Vagina (tissue), 2 donors: ENCODE measurements at regions not wholly inside any gene's neighbourhood (a gene's known extent, or its start where the extent isn't known, plus 50 kb on each side); places are given as distances from the start of the nearest gene placed in this dataset.

ENCODE experiments used
- DNase-seq, 2 donors: peaks; one replicate each; pipeline ENCODE4 v3.0.0-alpha.2; 2017; ENCODE audit errors: extremely low spot score in 2 of 2
- H3K27ac ChIP-seq: fragments of 200-600 bp; sonication (generic); one replicate; pipeline ENCODE4 v1.5.1; 2019
- H3K27me3 ChIP-seq: fragments of 200-600 bp; sonication (generic); one replicate; pipeline ENCODE4 v1.5.1; 2019
- H3K36me3 ChIP-seq, 2 donors: fragments of 200-600 bp; sonication (generic); one replicate each; pipeline ENCODE4 v1.5.1; 2017 to 2019
- H3K4me1 ChIP-seq: fragments of 200-600 bp; sonication (generic); one replicate; pipeline ENCODE4 v1.5.1; 2019
- H3K4me3 ChIP-seq, 2 donors: fragments of 200-600 bp; sonication (generic); 1 replicate in 1 of 2; 2 replicates in 1 of 2; pipeline ENCODE4 v1.5.1; 2016 to 2019
- H3K9me3 ChIP-seq: fragments of 200-600 bp; sonication (generic); one replicate; pipeline ENCODE4 v1.5.1; 2019
- POLR2A ChIP-seq, 2 donors: fragments of 450-650 bp; IDR thresholded peaks; one replicate each; pipeline ENCODE4 v1.6.1; 2017; ENCODE audit warnings: antibody characterized with exemption in 2 of 2, mild to moderate bottlenecking in 2 of 2, moderate library complexity in 2 of 2
- POLR2AphosphoS5 ChIP-seq, 2 donors: sonication (generic); formaldehyde crosslinking; IDR thresholded peaks; one replicate each; pipeline ENCODE4 v1.9.0; 2017; ENCODE audit warnings: antibody characterized with exemption in 2 of 2, mild to moderate bottlenecking in 2 of 2, low read depth in 1 of 2; ENCODE audit not compliant: insufficient read depth in 1 of 2
- intact Hi-C: fragments of 100-400 bp; cut with DNase I; formaldehyde crosslinking; loops from one replicate; pipeline ENCODE4 v1.15.1; 2023
- TF ChIP-seq, protein P1 (sequence below), 3 experiments: fragments of 450-650 bp in 2 of 3; fragments of 200-600 bp in 1 of 3; sonication (generic) in 1 of 3; IDR thresholded peaks; one replicate each; pipeline ENCODE4 v1.5.1; 2017 to 2019; ENCODE audit warnings: antibody characterized with exemption in 3 of 3, mild to moderate bottlenecking in 2 of 3, moderate library complexity in 2 of 3

DNA sequence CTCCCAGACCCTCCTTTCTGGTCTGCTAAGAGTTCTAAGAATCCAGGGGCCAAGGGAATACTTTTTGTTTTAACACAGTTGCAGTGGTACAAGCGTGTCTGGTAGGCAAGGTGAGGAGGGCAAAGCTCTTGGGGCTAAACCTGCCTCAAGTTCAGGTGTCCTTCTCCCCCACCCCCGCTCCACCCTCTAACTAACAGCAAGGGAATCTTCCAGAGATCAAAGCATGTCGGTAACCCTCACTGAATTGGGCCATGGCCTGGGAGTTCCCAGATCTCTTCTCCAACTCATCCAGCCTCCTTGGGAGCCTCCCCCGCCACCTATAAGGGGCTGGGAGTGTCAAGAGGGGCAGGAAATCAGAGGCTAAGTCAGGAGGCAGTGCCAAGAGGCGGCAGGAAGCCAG lies 55.7 kb upstream of the TAC4 start:
- Histone ChIP-seq H3K9me3 (no peaks in the 10 kb centered on the region), H3K27me3 (no peaks in the 10 kb centered on the region), H3K36me3 (no peaks in the 10 kb centered on the region), H3K4me1 (peaks cover 5% of the 10 kb centered on the region), H3K4me3 (no peak overlapping the region), H3K27ac (no peak overlapping the region)
- TF ChIP-seq, protein P1, sequence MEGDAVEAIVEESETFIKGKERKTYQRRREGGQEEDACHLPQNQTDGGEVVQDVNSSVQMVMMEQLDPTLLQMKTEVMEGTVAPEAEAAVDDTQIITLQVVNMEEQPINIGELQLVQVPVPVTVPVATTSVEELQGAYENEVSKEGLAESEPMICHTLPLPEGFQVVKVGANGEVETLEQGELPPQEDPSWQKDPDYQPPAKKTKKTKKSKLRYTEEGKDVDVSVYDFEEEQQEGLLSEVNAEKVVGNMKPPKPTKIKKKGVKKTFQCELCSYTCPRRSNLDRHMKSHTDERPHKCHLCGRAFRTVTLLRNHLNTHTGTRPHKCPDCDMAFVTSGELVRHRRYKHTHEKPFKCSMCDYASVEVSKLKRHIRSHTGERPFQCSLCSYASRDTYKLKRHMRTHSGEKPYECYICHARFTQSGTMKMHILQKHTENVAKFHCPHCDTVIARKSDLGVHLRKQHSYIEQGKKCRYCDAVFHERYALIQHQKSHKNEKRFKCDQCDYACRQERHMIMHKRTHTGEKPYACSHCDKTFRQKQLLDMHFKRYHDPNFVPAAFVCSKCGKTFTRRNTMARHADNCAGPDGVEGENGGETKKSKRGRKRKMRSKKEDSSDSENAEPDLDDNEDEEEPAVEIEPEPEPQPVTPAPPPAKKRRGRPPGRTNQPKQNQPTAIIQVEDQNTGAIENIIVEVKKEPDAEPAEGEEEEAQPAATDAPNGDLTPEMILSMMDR (IDR thresholded peaks at IDR 0.05): no peak
- TF ChIP-seq POLR2AphosphoS5 (IDR thresholded peaks at IDR 0.05; ENCODE audit: insufficient read depth in 1 of 2, low read depth in 1 of 2) (no peak), POLR2A (IDR thresholded peaks at IDR 0.05) (no peak)
- no peak for DNase-seq
- intact Hi-C loops: no loop called here

DNA sequence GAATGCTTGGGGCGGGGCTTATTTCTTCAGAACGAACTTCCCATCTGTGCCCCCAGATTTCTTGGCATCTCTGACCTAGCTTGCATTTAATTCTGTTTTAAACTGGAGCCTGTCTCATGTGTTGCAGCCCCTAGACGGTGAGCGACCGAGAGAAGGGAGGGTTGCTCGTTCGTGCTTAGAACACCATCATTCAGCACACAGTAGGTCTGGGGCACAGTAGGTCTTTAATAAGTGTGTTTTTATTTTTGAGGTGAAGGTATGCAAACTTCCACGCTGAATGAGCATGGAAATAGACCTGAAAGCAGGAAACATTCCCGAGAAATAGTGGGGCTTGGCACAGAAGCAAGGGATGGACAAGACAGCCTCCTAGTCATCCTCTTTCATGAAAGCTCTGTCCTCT lies 57.0 kb upstream of the TAC4 start:
- Histone ChIP-seq H3K27ac (no peak overlapping the region), H3K9me3 (no peaks in the 10 kb centered on the region), H3K27me3 (no peaks in the 10 kb centered on the region), H3K4me1 (peaks cover 5% of the 10 kb centered on the region), H3K36me3 (no peaks in the 10 kb centered on the region), H3K4me3 (no peak overlapping the region)
- intact Hi-C loops: no loop called here
- TF ChIP-seq, protein P1 (IDR thresholded peaks at IDR 0.05): no peak
- TF ChIP-seq POLR2A (IDR thresholded peaks at IDR 0.05) (no peak), POLR2AphosphoS5 (IDR thresholded peaks at IDR 0.05; ENCODE audit: insufficient read depth in 1 of 2, low read depth in 1 of 2) (no peak)
- DNase-seq: no peak

DNA sequence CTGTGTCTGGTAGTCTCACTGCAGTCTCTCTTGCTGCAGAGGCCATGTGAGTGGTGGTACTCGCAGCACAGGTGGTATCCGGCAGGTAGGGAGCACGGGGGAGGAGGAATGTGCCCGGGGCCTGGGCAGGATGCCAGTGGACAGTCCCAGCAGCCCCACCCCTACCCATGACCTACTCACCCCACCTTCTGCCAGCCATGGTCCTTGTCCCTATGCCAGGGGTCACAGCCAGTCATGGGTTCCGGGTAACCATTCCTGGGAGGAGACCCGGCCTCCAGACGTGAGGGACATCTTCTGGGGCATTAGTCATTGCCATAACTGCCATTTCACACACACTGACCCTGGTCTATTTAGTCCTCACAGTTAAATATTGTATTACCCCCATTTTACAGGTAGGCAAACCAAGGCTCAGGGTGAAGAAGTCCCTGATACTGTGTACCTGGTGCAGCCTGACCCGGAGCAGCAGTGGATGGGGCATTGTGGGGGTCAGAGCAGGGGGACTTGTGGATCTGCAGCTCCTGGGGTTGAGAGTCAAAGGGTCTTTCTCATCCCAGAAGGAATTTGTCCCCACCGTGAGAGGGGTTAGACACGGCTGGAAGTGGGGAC lies 58.8 kb upstream of the TAC4 start:
- H3K4me3 ChIP-seq: no peak overlapping the region
- intact Hi-C loops: no loop called here
- H3K27ac ChIP-seq: no peak overlapping the region
- H3K4me1 ChIP-seq: peaks cover 15% of the 10 kb centered on the region
- DNase-seq: no peak
- peaks cover 6% of the 10 kb centered on the region for H3K27me3 ChIP-seq
- TF ChIP-seq POLR2AphosphoS5 (IDR thresholded peaks at IDR 0.05; ENCODE audit: insufficient read depth in 1 of 2, low read depth in 1 of 2) (no peak), POLR2A (IDR thresholded peaks at IDR 0.05) (no peak)
- TF ChIP-seq, protein P1 (IDR thresholded peaks at IDR 0.05): no peak
- no peaks in the 10 kb centered on the region for H3K9me3 ChIP-seq
- H3K36me3 ChIP-seq: no peaks in the 10 kb centered on the region

DNA sequence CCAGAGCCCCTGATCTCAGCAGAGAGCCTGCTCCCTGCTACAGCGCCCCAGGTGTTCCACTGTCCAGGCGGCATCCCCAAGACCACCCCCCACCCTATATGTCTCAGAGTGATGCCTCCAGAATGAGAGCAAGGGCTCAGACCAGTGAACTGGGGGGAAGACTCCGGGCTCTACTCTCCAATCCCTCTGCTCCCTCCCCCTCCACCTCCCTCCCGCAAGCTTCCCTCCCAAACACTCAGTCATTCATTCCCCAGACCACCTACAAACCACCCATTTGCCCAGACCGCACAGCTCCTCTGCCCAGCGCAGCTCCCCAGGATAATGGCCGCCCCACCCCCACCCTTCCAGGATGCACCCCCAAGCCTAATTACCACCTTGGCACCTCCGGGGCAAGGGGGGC lies 59.4 kb upstream of the TAC4 start:
- DNase-seq: no peak
- no peaks in the 10 kb centered on the region for H3K9me3 ChIP-seq
- no peaks in the 10 kb centered on the region for H3K36me3 ChIP-seq
- no peak overlapping the region for H3K27ac ChIP-seq
- intact Hi-C loops: no loop called here
- peaks cover 6% of the 10 kb centered on the region for H3K27me3 ChIP-seq
- H3K4me1 ChIP-seq: peaks cover 11% of the 10 kb centered on the region
- TF ChIP-seq POLR2A (IDR thresholded peaks at IDR 0.05) (no peak), POLR2AphosphoS5 (IDR thresholded peaks at IDR 0.05; ENCODE audit: insufficient read depth in 1 of 2, low read depth in 1 of 2) (no peak)
- TF ChIP-seq, protein P1 (IDR thresholded peaks at IDR 0.05): no peak
- no peak overlapping the region for H3K4me3 ChIP-seq

DNA sequence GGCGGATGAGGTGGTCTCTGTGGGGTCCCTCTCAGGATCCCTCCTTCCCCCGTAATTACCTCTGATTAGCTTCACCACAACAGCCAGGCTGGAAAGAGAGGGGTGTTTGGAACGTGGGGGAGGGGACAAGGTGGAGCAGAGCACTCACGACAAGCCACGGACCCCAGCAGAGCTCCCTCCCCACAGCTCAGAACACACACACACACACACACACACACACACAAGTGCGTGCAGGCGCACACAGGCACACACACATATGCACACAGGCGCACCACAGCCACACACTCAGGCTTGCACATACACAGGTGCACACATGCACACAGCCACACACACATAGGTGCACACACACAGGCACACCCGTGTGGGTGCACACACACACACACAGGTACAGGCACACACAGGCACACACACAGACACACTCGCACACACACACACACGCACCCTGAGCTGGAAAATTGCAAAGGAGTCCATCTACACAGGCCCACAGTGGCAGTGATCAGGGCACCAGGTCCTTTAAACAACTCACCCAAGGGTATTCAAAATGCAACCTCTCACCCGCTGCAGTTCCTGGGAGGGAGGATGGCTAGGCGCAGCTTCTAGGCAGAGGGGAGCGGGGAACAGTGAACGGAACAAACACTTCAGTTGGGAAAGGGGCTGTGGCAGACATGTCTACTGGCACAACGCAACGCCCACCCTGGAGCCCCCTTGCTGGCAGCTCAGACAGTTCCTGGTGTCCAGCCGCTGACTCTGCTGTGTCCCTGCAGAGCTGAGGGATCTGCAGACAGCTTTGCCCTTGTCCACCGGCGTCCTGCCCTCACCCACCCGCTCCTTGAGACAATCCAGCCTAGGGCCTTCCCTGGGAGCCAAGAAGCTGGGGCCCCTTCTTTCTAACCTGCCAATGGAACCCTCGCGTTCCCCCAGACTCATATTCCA lies 59.9 kb upstream of the DLX4 start:
- Histone ChIP-seq H3K4me1 (peaks cover 10% of the 10 kb centered on the region), H3K27ac (no peak overlapping the region), H3K27me3 (peaks cover 6% of the 10 kb centered on the region), H3K36me3 (no peaks in the 10 kb centered on the region), H3K4me3 (no peak overlapping the region), H3K9me3 (no peaks in the 10 kb centered on the region)
- DNase-seq: no peak
- TF ChIP-seq POLR2AphosphoS5 (IDR thresholded peaks at IDR 0.05; ENCODE audit: insufficient read depth in 1 of 2, low read depth in 1 of 2) (no peak), POLR2A (IDR thresholded peaks at IDR 0.05) (no peak)
- TF ChIP-seq, protein P1 (IDR thresholded peaks at IDR 0.05): no peak
- intact Hi-C loops: no loop called here
